Stimulated activated CD8-positive, alpha-beta memory T cell treated with anti-CD3 and anti-CD28 coated beads, Interleukin-12 subunit alpha, Interleukin-12 subunit beta, amount 100 ng/mL, for 1 hour (primary cell): ENCODE measurements at regions not wholly inside any gene's neighbourhood (a gene's known extent, or its start where the extent isn't known, plus 50 kb on each side); places are given as distances from the start of the nearest gene placed in this dataset.
"Not testable (repeated sequence)": the region's sequence is repeated elsewhere in the genome, so short reads cannot be mapped to it uniquely, and the experiment has no call there.

ENCODE experiments used
- DNase-seq: peaks from one replicate; pipeline ENCODE4 v3.0.0-alpha.2; 2020; ENCODE audit warnings: low read depth

DNA sequence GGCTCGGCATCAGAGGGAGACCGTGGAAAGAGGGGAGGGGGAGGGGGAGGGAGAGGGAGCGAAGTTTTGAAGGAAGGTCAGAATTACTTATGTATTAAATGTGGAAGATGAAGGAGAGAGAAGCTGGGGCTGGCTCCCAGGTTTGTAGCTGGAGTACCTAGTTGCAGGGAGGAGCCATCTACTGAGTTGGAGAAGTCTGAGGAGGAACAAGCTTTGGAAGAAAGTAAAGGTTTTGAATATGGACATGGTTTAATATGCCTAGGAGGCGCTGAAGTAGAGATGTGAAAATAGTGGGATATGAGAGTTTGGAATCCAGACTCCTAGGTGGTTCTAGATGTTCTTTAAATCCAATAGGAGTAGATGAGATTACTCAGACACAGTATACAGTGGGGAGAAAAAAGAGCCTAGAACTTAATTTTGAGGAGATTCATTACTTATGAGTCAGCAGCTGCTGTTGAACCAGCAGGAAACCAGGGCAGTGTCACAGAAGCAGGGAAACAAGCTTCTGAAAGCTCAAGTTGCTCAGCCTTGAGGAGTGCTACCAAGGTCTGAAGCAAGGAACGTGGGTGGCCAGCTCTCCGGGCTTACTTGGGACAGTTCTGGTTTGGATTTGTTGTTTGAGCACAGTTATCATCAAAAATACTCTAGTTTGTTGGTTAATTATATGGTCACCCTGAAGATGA is 149.3 kb downstream of the UTRN start:
- no peak for DNase-seq

DNA sequence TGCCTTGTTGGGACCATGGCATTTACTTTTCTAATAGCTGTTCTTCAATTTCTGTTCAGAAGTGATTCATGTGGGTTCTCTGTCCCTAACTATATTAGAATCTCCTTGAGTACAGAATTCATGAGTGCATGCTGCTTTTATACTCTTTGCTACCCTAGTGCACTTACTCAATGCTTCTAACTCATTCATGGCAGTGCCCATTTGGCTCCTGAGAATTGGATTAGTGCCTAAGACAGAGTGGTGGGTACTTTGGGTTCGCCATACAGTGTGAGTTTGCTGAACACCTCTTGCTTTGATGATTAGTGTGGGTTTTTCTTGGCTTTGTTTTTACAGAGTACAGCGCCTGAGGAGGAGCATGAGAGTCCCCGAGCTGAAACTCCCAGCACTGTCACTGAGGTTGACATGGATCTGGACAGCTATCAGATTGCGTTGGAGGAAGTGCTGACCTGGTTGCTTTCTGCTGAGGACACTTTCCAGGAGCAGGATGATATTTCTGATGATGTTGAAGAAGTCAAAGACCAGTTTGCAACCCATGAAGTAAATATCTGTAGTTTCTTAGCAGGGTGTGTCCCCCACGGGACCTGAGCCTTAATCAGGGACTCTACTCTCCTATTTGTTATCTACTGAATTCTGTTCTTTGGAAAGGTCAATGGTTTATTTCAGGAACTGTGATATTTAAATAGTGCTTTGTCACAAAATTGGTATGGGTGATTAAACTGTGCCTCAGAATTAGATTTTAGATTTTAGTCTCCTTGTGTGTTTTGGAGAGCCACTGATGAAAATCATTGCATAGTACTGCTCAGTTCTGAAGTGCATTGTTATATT is 150.7 kb downstream of the UTRN start:
- DNase-seq, result no peak

DNA sequence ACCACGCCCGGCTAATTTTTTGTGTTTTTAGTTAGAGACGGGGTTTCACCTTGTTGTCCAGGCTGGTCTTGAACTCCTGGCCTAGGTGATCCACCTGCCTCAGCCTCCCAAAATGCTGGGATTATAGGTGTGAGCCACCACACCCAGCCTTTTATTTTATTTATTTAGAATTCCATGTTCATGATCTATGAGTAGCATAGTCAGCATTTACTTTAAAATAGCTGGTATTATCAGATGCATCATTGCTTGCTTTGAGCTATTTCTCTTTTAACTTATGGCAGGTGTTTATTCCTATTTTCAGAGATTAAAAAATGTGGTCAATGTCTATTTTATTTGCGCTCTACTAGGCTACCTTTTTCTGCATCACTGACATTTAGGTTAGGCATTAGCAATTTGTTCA is 152.0 kb downstream of the UTRN start:
- no peak for DNase-seq

DNA sequence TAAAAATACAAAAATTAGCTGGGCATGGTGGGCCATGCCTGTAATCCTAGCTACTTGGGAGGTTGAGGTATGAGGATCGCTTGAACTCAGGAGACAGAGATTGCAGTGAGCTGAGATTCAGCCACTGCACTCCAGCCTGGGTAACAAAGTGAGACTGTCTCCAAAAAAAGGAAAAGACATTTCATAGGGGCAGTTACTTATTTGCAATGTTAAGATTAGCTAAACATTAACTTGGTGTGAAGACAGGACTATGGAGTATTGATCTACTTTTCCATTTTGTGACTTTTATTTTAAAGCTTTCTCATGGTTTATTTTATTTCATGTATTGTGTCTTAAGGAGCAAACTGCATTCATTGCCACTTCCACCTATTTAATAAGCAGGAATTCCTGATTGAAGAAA is 153.0 kb downstream of the UTRN start:
- no peak for DNase-seq

DNA sequence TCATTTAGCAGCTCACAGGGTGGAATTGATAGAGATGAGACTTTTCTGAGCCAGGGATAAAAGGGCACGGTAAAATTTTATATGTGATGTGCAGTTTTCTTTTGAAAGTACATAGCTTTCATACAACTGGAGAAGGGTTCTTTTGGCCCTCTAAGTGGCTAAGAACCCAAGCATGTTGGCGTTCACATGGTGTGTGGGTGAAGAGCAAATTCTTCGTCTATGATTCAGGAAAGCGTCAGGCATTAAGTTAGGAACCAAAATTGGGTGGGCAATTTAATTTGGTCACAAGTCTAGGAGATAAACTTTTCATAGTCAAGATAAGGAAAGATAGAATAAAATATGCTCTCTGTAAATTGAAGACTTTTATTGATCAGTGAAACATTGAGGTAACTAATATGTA is 153.9 kb downstream of the UTRN start:
- no peak for DNase-seq

DNA sequence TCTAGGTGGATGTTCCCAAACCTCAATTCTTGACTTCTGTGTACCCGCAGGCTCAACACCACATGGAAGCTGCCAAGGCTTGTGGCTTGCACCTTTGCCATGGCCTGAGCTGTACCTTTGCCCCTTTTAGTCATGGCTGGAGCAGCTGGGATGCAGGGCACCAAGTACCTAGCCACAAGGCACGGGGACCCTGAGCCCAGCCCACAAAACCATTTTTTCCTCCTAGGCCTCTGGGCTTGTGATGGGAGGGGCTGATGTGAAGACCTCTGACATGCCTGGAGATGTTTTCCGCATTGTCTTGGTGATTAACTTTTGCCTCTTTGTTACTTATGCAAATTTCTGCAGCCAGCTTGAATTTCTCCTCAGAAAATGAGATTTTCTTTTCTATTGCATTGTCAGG is 156.7 kb downstream of the UTRN start:
- not testable (repeated sequence) for DNase-seq

DNA sequence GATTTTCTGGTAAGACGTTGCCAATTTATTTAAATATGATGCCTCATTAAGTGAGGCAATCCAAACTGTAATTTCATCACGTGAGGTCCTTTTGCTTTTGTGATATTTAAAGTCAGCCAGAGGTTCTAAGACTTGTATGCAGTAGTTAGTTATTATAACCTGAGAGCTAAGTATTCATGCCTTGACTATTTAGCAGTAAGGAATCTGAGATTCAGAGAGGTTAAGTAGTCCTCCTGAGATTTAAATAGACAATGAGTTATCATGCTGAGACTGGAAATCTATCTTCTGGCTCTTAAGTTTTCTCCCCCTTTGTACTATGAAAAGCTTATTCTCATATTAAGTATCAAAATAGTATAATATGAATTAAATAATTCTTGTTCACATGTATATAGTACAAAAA is 158.0 kb downstream of the UTRN start:
- no peak for DNase-seq

DNA sequence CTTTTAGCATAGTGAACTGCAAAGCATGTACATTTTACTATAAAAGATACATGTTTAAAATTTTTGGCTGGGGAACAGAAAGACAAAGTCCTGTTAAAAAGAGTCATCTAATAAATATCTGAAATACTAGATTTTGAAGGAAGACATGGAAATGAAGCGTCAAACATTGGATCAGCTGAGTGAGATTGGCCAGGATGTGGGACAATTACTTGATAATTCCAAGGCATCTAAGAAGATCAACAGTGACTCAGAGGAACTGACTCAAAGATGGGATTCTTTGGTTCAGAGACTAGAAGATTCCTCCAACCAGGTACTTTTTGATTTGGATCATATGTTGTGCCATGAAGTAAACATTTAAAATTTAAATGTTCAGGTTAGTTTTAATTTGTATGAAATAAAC is 162.3 kb downstream of the UTRN start:
- no peak for DNase-seq

DNA sequence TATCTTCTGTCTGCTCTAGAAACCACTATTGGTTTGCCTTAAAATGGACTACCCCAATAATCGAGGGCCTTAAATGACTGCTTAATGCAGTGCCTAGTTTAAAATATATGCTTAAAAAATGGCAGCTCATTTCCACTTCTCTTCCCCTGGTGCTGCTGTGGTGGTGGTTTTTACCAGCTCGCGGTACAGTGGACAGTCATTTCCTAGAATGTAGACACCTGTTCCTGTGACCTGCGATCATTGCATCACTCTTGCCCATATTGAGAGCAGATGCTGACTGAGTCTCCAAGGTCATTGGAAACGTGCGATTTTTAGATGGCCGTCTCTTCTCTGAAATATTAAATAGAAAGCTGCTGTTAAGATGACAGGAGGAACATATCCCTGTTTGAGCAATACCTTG is 164.1 kb downstream of the UTRN start:
- DNase-seq, result no peak

DNA sequence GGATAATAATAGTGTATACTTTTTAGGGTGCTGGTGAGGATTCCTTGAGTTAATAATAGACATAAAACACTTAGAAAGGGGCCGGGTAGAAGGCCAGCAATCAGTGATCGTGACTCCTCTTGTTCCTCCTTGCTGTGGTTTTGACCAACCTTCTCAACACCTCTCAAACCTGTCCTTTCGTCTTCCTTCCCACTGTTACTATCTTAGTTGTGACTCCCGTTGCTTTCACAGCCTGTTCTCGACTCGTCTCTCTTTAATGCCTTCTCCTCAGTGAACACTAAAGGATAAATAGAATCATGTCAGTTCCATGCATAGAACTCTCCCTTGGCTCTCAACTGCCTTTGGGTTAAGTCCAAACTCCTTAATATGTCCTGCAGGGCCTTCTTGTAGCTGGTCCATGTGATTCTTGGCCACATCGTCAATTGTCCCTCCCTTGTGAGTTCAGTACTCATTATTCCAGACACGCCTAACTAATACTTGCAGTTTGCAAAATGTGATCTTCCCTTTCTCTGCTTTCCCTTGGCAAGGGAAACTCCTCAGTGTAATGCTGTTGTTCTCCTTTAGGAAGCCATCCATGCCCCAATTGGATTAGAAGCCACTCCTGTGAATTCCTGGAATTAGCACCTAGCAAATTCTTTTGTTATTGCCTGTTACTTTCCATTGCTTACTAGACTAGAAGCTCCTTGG is 164.9 kb downstream of the UTRN start:
- no peak for DNase-seq

DNA sequence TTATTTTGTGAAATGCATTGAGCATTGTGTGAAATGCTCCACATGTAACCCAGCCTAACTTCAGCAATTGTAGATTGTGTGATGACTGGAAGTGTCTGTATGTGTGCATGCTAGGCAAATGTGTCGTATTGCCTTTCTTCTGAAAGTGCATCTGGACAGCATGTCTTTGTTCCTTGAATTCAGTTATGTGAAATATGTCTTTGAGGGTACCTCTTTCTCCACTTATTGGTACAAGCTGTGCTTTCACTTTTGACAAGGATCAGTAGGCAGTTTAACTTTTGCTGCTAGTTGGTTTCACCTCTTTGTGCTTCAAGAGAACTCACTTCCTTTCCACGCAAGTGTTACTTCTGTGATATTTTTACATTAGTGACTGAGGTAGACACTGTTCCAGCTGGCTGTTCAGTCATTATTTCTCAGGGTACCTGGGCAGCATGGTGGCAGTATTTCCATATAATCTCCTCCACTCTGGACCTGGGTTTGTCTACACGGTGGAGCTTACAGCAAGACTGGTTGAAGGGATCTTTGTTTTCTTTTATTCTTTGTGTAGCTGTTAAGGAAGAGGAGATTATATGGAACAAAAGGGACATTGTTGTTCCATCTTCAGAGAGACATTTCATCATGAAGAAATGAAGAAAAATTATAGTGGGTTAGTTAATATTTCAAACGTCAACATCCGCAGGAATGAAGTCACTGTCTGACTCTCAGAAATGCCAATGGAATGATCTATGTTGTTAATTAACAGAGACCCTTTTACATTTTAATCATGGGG is 175.4 kb downstream of the UTRN start:
- DNase-seq, result no peak

DNA sequence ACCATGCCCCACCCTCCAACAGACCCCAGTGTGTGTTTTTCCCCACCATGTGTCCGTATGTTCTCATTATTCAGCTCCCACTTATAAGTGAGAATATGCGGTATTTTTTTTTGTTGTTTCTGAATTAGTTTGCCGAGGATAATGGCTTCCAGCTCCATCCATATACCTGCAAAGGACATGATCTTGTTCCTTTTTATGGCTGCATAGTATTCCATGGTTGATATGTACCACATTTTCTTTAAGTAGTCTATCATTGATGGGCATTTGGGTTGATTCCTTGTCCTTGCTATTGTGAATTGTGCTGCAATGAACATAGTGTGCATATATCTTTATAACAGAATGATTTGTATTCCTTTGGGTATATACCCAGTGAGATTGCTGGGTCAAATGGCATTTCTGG is 176.9 kb downstream of the UTRN start:
- no peak for DNase-seq

DNA sequence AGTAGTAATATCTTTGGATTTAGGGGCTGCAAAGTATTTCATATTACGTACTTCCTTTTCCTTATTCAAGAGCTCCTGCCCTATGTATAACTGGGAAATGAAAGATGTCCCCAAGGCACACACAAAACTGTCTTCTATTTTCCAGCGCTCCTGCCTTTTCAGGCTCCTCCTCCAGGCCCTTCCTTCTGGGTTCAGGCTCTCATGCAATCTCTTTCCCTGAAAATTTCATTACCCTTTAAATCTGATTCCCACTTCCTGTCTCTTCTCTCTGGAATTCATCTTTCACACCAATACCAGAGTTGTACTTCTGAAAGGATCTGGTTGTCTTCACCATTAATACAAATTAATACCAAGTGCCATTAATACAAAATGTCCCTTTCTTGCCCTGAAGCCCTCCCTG is 181.6 kb downstream of the UTRN start:
- no peak for DNase-seq

DNA sequence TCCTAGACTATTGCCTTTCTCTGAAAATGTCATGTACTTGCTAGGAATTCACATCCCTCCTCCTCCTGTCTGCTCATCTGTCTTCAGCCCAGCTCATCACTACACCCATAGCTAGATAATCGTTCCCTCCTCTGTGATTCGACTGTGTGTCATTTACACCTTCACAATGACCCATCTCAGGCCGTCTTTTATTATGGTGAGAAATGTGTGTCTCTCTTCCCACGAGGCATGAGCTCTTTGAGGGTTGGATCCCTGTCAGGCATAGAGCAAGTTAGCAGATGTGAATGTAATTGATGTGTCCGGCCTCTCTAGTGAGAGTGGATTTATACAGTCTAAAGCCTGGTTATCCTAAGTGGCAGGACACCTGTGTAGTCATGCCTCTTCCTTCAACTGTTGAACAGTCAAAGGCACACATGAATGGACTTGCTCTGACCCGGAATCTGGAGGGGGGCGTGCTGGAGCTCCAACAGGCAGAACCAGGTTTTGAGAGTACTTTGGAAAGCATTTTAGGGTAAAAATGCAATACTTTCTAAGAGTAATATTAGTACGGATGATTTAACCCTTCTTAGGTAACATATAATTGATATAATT is 182.1 kb downstream of the UTRN start:
- DNase-seq, result no peak

DNA sequence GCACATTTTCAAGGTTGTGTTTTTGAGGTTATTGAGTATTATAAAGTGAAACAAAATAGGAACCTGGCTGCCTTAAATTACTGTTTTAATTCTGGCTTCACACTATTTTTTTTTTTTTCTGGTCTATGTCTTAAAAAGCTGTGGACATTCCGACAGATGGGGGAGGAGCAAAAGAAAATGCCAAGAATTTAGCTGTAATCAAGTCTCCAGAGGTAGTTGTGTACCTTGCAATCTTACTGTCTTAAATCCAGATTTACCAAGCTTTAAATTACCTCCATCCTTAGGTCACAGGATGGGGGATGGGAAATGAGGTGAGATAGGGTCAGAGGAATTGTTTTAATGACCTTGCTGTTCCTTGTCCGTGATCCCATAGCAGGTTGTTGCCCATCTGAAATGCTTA is 182.8 kb downstream of the UTRN start:
- DNase-seq, result no peak

DNA sequence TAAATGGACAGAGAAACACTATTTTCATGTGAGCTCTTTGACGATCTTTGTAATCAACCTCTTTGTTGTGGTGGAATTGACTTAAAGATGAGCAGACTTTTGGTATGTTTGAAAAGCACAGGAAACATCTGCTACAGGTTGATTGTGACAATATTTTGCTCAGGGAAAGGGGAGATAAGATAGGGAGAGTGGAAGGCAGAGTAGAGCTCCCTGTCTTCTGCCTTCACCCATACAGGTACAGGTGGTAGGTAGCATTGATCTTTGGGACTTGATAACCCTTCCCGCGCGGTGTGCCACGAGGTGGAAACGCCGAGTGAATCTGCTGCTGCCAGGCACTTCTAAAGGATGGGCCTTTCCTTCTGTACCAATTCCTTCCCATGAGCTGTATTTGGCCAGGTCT is 183.6 kb downstream of the UTRN start:
- DNase-seq, result no peak

DNA sequence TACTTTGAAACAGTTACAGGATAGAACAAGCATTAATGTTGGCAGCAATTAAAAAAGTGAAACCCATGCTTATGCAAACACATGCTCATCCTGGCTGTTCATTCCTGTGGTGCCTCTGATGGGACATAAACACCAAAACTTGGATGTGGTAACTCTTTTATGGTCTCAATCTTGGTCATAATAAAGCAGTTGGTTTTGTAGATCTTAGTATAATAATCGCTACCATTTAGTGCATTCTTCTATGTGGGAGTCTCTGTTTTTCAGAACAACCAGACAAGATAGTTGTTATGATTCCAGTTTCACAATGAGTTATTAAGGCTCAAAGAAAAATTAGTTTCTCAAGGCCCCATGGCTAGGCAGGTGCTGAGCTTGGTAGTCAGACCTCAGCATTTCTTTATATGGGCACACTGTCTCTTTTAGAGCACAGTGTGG is 184.0 kb downstream of the UTRN start:
- DNase-seq, result no peak

DNA sequence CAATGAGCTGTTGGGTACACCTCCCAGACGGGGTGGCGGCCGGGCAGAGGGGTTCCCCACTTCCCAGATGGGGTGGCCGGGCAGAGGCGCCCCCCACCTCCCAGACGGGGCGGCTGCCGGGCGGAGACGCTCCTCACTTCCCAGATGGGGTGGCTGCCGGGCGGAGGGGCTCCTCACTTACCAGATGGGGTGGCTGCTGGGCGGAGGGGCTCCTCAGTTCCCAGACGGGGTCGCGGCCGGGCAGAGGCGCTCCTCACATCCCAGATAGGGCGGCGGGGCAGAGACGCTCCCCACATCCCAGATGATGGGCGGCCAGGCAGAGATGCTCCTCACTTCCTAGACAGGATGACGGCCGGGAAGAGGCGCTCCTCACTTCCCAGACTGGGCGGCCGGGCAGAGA is 185.1 kb downstream of the UTRN start:
- DNase-seq, result not testable (repeated sequence)

DNA sequence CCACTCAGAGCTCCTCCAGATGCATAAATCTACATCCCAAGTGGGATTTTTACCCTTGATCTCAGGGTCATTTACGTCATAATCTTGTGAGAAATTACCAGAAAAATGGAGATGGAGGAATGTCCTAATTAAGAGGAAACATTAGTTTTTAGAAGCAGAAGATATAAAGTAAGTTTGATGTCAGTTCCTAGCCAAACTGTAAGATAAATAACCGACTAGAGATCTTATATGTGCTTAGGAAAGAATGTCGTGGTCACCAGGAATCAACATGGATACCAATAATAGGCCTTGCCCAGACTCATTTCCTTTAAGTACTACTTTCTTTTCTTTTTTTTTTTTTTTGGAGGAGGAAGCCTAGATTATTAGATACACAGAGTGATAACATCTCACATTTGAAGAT is 186.9 kb downstream of the UTRN start:
- no peak for DNase-seq

DNA sequence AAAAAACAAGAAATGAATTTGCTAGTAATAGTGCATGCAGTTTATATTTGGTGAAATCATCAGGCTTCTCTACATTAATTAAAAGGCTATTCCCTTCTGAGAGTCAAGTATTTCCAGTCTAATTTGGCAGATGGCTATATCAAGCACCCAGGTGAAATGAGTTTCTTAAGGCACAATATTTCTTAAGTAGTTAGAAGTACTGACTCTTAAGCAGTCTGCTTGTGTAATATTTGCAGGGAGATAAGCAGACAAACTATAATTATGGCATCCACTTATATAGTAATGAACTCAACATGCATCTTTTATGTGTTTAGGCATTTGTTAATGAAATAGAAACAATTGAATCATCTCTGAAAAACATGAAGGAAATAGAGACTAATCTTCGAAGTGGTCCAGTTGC is 189.2 kb downstream of the UTRN start:
- no peak for DNase-seq

DNA sequence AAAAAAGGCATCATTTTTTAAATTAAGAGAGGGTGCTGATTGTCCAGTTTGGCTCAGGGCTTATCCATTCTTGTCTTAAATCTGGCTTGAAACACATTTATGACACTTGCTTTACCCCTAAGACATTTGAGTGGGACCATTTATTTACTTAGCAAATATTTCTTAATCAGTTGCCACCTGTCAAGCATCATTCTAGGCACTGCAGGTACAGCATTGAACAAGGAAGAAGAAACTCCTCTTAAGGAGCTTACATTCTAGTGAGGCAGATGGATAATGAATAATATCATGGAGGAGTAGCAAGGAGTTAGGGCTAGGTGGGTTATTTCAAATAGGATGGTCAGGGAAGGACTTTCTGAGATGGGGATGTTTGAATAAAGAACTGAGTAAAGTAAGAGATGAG is 189.8 kb downstream of the UTRN start:
- no peak for DNase-seq

DNA sequence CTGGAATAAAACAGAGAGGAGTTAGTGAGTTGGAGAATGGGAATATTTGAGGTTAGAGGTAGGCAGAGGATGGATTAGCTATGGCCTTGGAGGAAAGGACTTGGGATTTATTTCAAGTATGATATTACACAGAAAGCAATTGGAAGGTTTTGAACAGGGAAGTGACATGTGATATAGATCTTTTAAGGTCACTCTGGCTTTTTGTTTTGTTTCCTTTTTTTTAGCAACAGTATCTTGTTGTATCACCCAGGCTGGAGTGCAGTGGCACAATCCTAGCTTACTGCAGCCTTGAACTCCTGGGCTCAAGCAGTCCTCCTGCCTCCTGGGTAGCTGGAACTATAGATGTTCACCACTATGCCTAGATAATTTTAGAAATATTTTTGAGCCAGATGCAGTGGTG is 190.3 kb downstream of the UTRN start:
- no peak for DNase-seq
